NCI-H1092 treated with DMSO at 0.1 percent for 48 hours (cell line): ENCODE measurements at regions not wholly inside any gene's neighbourhood (a gene's known extent, or its start where the extent isn't known, plus 50 kb on each side); places are given as distances from the start of the nearest gene placed in this dataset.

Source experiments
- DNase-seq: peaks from one replicate; lab custom pipeline; 2025; lab: John Stamatoyannopoulos, UW

DNA sequence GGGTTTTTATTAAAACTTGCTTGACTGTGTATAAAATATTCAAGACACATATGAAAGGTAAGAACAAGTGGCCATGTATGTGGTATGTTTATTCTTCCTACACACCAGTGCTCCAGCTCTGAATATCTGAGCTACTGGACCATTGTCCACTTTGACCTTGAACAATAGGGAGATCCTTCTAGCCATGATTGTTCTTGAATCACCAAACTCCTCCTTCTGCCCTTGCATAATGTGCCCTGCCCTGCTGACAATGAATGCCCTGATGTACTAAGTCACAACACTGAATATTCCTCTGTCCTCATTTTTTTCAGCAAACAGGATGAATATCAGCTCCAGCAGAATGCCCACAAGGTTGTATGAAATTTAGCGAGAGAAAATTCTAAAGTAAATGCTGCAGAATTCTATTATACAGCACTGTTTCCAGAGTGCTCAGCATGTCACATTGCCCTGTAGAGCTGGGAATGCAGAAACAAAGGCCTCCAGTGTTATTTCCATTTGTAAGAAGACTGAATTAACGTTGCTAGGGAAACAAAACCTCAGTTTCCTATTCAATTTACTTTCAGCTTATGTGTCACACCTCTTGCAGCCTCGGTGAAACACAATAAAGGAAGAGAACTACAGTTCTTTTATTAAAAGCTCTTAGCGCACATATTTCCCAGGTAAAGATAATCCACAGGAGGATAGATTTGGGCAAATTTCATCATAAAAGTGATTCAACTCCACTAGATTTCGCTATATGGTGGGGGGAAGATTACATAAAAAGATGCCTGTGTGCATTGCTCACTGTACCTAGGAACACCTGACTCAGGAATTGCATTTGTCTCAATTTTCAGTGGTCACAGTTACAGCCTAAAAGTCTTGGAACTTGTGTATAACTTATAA, 187.4 kb upstream of the ATP1B1 start:
- DNase-seq, result no peak

DNA sequence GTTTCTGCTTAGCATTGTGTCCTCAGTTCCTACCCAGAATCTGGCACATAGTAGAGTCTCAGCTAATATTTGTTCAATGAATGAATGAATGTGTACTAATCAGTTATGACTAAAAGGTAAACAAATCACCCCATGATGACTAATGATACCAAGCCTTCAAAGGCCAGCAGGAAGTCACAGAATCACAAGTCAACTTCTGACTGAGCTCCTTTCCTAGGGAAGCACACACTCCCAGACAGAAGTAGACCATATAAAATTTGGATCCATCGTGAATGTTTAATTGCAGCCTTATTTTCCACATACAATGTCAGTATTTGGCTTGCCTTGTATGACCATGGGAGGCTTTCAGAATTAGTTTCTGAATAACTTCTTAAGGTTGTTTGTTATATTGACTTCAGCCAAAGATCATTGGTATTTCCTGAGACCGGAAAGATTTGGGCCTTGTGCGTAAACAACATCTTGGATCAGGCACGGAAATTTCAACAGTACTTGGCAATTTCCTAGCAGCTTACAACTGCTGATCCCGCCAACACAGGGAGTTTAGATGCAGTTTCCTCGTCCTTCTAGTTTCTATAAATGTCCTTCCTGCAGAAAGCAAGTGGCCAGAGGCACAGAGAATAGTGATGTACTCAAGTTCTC, 185.9 kb upstream of the ATP1B1 start:
- no peak for DNase-seq

DNA sequence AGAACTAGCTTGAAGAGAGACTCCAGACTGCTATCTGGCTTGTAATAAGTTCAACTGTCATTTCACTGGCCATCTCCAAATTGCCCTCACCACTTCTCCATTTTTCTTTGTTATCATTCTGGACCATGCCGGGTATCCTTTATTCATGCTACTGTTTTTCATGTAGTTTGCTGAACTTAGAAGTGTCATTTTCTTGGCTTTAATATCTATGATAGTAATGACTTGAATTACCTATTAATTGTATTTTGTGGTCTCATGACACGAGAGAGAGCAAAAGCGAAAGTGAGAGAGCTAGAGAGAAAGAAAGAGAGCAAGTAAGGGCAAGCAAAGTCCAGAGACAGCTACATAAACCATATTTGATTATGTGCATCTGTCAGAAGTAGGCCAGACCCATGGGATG, 184.9 kb upstream of the ATP1B1 start:
- DNase-seq, result no peak

DNA sequence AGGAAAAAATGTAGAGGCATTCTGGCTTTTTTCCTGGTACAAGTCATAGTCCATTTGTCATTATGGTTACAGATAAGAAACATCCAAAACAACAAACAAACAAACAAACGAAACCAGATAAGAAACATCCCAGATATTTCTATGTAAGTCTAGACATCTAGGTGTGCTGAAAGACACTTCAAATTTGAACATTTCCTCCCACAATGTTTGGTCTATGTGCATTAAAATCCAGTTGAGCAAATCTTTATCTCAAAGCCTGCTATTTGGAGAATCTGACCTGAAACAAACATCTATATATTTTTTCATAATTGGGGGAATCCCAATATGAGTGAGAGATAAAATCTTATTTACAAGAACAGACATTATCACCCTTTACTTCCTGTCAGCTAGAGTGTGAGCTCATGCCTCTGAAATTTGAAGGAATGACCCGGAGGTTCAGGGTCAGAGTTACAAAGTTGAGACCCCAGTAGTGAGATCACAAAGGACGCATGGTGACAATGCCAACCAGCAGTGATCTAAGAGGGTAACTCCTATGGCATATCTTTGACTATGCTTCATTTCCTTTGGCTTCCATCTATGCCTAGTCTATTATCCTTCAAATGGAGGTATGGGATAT, 182.9 kb upstream of the ATP1B1 start:
- DNase-seq, result no peak

DNA sequence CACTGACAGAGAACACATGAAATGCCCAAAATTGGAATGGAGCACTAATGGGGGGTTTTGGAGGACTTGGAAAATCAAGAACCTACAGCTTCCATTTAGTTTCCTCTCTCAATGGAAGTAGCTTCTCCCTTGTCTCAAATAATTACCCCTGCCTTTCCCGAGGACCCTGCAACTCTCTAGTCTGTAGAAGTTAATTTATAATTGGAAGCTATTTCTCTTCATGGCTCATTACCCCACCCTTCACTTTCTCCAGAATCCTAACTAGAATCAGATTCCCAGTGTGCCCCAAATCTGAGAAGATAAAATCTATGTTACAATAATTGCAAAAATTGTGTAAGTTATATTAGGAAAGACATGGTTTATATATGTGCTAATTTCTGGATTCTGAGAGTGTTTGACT, 181.5 kb upstream of the ATP1B1 start:
- DNase-seq, result no peak

DNA sequence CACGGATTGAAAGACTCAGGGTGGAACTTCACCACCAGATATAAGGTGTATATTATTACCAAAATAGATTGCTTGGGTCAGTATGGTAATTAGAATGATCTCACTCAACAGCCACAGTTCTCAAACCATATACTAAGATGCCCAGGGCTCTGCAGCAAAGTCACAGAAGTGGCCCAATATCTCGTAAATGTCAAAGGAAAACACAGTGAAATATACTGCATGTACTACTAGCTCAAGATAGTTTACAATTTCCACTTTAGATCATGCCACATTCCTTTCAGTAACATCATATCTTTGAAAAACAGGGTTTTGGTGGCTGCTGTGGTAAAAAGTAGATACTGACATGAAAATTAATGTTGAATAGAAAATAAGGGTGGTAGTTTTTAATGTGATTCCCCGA, 180.3 kb upstream of the ATP1B1 start:
- no peak for DNase-seq

DNA sequence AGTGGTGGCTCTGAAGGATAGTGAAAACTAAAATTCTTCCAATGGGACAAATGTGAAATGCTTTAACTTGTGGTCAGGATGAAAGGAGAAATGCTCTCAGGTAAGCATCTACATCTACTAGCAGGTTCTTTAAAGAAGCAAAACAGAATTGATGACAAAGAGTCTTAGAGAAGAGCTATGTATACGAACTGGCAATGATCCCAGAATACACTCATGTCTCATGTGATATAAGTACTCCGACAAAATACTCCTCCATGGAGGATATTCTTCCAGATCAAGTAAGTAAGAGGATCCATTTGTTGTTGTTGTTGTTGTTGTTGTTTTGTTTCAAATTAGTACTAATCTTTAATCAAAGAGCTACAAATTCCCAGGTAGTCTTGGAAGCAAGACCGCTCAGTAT, 174.0 kb upstream of the ATP1B1 start:
- DNase-seq, result no peak

DNA sequence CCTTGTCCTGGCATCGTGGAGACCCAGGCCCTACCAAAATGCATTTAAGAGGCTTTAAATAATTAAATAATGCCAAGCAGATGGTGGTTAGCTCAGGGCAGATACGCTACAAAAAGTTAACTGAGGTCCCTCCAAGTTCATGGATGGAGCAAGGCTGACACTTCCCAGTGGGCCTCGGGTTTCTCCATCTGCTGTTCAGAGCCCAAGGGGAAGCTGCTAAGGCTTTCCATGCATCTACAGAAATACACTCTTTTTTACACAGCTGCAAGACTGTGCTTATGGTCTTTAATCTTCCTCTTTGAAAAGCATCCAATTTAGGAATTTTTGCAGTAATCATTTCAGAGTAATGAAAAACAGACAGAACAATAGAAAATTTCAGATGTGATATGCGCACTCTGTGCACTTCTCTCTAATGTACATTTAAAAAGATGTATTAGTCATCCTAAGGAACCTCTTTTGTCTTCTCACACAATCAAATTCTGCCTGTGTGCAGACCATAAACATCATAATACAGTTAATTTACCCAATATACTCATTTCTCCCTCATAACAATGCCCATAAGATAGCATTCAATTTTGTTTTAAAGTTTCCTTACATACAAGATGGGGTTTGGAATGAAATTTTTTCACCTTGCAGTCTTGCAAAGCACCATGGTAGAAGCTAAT, 173.2 kb upstream of the ATP1B1 start:
- DNase-seq, result no peak

DNA sequence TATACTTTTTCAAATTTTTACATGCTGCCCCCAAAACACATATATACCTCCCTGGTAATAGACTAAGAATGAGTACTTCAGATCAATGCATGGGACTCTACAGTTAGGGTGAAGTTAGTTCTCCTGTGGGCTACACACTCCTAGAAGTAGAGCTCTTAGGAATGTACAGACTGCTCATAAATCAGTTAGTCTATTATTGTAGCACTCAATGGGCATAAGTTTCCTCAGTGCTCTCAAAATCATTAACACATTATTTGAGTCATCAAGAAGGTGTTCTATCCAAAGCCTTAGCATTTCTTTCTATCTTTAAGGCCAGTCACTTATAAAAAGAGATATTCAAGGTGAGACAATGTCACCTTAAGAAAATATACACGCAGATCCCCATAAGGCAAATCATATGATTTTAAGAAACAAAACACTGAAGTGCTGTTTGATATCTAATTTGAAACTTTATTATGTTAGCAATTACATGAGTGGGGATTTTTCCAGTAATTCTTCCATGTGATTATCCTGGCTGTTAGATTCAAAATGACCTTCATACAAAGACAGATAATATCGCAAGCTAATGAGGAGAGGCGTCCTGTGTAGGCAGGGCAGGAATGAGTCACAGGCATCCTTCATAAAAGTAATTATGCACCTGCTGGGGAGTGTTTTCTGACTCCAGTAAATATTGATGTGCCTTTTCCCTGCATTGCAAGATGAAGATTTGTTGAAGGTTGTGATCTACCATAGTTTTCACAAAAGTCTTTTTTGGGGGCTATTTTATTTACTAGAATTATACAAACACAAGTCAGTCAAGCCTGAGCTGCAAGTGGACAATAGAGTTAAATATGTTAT, 167.2 kb upstream of the ATP1B1 start:
- DNase-seq, result no peak

DNA sequence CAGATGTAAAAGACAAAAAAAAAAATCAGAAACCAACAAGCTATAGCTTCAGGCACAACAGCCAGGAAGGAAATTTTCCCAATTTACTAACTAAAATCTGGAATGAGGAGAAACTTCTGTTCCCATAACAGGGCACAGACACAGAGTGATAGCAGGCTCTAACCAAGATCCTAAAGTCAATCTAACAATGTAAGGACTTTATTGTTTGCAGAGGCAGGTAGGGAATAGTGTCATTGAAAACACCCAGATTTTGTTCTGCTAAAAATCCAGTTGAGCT, 166.6 kb upstream of the ATP1B1 start:
- DNase-seq, result no peak

DNA sequence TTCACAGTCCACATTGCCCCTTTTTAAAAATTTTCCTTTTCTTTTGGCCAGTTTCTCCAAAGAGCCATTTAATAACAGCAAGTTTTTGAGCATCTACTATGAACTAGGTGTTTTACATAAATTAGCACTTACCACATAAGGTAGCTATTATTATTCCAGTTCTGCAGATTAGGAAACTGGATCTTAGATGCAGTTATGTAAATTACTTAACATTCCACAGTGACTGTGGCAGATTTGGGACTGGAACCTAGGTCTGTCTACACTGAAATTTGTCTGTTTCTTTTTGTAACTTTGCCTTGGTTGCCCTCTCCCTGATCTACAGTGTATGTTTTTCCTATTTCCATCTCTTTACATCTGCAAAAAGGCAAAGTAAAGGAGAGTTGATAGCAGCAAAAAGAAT, 164.8 kb upstream of the ATP1B1 start:
- DNase-seq, result no peak

DNA sequence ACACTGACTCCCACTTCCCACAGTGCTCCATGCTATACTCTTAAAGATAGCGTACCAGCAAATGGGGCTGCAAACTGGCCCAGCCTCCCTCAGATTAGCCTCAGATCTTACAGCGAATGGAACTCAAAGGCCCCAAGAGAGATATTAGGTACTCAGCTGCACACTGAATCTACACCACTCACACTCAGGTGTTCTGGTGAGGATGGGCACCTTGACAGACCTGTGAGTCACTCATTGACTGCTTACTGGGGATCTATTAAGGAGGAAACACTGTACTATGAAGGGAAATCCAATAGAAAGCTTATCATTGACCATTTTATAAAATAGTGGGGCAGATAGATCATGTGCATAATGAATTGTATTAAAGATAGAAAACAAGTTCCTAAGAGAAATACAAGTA, 164.3 kb upstream of the ATP1B1 start:
- DNase-seq, result no peak

DNA sequence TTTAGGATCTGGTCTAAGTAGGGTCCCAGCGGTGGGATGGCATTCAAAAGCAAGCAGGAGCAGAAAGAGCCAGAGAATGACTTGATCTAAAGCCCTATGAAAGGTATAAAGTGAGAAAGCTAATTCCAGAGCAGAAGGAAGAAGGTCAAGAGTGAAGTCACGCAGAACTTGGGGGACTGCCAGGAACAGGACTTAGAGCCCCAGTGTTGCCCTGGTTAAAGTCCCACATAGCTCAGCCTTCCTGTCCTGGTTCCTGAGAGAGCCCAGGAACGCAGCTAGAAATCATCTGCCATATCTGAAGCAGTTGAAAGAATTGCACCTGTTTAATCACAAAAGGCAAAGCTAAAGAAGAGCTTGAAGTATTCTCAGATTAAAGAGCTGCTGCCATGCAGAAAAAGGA, 160.6 kb upstream of the ATP1B1 start:
- DNase-seq, result no peak

DNA sequence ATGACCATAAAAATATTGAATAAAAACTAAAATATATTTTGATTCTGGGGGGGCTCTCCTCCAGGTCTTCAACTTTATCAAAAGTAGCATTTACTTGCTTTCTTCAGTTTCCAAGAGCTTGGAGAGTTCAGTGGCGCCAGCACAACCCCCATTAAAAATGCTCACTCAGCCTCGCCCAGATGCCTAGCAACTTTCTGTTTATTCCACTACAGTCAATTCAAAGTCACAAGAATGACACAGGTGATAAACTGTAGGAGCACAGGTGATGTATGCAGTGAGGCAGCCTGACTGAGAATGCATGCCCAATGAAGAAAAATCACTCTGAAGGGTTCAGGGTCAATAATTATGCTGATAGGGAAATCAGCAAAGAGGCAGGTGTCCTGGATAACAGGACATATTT, 159.4 kb upstream of the ATP1B1 start:
- DNase-seq, result no peak

DNA sequence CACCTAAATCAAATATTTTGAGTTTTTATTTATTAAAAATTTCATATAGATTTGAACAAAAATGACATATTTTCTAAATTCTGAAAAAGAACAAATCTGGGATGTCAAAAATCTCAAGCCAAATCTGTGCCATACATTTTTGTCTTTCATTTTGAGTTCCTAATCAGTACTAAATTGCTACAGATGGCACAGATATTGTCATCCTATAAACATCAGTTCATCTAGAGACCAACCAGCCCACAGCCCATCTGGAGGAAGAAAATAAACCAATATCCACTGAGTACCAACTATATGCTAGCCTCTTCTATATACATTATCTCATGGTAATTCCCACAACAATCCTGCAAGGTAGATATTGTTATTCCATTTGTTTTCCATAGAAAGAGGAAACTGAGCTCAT, 156.8 kb upstream of the ATP1B1 start:
- no peak for DNase-seq

DNA sequence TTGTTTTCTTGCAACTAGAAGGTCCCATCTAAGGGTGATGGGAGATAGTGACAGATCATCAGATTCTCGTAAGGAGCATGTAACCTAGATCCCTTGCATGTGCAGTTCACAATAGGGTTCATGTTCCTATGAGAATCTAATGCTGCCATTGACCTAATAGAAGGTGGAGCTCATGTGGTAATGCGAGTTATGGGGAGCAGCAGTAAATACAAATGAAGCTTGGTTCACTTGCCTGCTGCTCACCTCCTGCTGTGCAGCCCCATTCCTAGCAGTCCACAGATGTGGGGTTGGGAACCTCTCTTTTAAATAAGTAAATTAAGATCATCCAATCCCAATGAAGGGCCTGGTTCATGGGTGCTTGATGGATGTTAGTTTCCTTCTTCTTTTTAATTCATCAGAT, 148.7 kb upstream of the ATP1B1 start:
- DNase-seq, result no peak

DNA sequence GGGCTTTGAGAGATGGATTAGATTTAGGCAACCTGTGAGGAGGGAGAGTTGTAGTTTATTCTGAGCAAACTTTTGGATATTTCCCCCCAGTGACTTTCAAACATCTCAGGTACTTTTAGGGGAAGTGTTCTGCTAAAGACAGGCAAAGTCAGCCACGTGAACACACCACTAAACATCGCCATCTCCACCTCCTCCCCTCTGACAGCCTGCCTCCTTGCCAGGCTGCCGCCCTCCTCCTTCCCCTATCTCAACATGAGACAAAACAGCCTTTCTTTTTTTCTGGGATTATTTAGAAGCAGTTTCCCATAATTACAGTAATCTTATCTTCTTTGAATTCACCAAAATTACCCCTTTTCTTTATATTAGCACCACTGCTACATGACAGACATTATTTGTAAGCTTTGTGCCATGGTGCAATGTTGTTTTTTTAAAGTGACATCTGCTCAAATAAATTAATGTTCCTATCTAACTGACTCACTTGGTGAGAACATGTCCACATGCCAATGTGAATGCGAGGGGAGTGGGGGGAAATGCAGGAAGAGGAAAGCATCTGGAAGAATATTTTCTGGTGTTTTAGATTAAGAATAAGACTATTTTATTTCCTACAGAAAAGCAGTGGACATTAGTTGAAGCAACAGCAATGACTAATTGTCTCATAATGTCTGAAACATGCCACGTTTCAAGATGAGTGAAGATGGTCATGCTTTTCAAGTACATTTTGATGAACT, 147.8 kb upstream of the ATP1B1 start:
- DNase-seq, result no peak

DNA sequence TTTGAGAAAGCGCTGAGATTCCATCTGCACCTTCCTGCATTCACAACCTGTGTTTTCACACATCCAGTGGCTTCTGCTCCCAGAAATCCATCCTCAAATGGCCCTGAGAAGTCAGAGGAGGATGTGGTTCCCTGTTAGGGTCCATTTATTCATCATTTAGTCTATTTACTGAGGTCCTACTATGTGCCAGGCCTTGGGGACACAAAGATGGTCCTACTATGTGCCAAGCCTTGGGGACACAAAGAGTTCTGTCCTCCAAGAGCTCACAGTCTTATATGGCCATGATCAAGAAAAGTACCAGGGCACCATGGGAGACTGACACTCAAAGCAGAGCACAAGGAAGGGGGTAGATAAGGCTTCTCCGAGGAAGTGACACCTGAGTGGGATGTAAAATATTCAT, 147.1 kb upstream of the ATP1B1 start:
- no peak for DNase-seq

DNA sequence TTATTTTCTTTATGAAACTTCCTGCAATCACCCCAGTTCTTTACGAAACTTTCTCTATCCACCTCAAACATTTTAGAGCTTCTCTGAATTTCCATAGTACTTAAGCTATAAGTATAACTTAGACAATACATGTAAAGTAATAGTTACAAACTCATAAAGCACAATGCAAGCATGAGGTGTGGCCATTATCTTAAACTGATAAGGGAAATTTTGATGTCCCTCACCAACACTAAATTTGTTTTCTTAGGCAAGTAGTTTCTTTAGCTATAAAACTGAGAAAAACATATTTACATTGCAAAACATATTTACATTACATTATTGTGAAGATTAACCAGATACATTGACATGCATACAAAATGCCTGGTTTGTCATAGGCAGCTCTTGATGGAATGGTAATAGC, 146.4 kb upstream of the ATP1B1 start:
- DNase-seq, result no peak

DNA sequence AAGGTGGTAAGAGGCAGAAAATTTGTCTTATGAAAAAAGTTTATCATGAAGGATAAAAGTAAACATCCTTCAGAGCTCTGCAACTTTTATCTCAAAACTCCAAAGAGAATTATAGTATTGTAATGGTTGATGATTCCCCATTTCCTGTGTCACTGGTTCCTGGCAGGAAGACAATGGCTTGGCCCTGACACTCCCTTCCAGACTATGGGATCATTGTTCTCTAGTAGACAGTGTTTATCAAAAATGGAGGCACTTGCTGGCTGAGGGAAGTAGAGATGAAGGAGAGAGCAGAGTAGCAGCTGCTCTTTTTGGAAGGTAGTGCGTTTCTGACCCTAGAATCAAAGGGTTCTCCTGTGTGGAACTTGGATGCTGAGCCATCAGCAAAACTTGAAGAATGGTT, 145.9 kb upstream of the ATP1B1 start:
- DNase-seq, result no peak

DNA sequence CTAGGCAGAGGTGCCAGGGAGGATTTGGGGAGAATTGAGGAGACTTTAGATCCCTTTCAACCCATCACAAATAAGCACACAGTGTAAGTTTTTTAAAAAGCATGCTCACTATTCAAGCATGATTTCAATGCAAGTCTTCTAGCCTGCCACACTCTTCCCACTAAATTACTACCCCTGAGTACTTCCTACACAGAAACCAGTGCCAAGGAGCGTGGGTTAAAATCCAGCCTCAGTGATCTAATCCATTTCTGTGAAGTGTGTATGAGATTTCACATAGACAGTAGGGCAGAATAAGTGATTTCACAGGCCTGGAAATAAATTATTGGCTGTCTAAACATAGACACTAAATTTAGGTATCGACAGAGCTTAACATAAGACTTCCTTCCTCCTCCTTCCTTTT, 142.9 kb upstream of the ATP1B1 start:
- no peak for DNase-seq

DNA sequence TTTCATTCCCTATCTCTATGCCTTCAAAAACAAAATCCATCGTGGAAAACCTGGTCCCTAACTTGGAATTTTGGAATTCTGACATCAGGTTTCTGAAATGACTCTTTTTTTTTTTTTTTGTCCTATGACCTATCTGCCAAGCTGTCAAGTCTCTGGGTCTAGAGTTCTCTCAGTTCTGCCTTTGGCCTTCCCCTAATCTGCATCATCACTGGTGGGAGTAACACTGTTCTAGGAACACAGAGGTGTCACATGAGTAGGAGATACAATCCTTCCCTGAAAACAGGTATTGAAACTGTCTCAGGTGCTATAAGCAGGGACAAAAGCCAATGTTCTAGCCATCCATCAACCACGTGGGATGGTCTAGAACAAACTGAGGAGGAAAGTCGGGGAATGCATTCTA, 142.0 kb upstream of the ATP1B1 start:
- DNase-seq, result no peak
